GM12875 (cell line): ENCODE measurements at regions not wholly inside any gene's neighbourhood (a gene's known extent, or its start where the extent isn't known, plus 50 kb on each side); places are given as distances from the start of the nearest gene placed in this dataset.

Source experiments
- H3K4me3 ChIP-seq: one replicate; pipeline ENCODE4 v1.5.1; 2011; ENCODE audit warnings: low read depth, low read length, control low read depth
- TF ChIP-seq, protein P1 (sequence below): IDR thresholded peaks from 2 replicates; pipeline ENCODE4 v1.5.1; 2011; ENCODE audit warnings: low read depth, mild to moderate bottlenecking, control low read depth, inconsistent platforms, low read length, moderate library complexity, borderline replicate concordance; ENCODE audit not compliant: insufficient read depth

DNA sequence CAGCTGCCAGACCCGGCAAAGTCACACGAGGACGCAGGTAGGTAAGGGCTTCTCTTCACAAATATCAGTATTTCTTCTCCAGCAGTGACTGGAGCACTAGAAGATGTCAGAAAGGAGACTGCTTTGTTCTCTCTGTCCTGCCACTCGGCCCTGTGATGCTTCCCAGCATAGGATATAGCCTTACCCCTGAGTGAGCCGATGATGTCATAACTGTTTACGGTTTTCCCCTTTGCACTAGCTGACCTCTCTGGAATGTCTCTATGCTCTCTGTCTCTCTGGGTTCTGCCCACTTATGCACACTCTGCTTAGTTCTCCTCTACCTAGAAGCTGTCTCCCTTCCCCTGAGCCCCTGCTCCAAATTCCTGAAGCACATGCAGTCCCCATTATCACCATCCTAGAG lies 167.5 kb upstream of the PODXL start:
- H3K4me3 ChIP-seq: no peak overlapping the region
- TF ChIP-seq, protein P1, sequence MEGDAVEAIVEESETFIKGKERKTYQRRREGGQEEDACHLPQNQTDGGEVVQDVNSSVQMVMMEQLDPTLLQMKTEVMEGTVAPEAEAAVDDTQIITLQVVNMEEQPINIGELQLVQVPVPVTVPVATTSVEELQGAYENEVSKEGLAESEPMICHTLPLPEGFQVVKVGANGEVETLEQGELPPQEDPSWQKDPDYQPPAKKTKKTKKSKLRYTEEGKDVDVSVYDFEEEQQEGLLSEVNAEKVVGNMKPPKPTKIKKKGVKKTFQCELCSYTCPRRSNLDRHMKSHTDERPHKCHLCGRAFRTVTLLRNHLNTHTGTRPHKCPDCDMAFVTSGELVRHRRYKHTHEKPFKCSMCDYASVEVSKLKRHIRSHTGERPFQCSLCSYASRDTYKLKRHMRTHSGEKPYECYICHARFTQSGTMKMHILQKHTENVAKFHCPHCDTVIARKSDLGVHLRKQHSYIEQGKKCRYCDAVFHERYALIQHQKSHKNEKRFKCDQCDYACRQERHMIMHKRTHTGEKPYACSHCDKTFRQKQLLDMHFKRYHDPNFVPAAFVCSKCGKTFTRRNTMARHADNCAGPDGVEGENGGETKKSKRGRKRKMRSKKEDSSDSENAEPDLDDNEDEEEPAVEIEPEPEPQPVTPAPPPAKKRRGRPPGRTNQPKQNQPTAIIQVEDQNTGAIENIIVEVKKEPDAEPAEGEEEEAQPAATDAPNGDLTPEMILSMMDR: no peak

GRCh38 chr7:131722371-131722770 lies 165.9 kb upstream of the PODXL start:
- TF ChIP-seq, protein P1: no peak
- no peak overlapping the region for H3K4me3 ChIP-seq

- H3K4me3 ChIP-seq: no peak overlapping the region
- TF ChIP-seq, protein P1: no peak
Measured at GRCh38 chr7:131721660-131722059, 165.2 kb upstream of the PODXL start.

- TF ChIP-seq, protein P1: no peak
- H3K4me3 ChIP-seq: no peak overlapping the region
Measured at GRCh38 chr7:131720703-131721102, 164.3 kb upstream of the PODXL start.

DNA sequence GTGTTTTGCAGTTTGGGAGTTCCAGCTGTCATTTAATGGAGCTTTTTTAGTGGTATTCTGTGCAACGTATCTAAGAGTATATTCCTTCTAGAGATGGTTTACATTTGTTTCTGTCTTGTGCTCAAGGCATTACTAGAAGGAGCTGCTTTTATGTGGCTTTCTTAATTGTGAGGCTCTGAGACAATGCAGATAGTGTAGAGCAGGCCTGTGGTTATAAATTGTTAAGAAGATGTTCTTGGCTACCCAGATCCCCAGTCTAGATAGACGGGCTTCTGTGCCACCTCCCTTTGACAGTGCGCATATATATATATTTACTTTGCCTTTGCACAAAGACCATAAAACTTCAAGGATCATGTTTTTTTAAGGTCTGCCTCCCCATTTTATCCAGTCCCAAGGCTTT lies 160.8 kb upstream of the PODXL start:
- TF ChIP-seq, protein P1: no peak
- H3K4me3 ChIP-seq: no peak overlapping the region

DNA sequence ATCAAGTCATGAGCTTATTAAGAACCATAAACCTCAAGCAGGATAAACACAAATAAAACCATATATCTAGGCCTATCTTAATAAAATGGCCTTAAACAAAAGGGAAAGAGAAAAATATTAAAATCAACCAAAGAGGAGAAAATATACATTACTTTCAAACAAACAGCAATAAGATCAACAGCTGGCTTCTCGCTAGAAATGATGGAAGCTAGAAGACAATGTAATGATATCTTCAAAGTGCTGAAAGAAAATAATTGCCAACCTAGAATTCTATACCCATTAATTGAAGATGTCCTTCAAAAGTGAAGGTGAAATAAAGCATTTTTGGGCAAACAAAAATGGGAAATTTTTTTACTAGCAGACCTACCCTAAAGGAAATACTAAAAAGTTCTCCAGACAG lies 142.9 kb upstream of the PODXL start:
- TF ChIP-seq, protein P1: no peak
- no peak overlapping the region for H3K4me3 ChIP-seq

DNA sequence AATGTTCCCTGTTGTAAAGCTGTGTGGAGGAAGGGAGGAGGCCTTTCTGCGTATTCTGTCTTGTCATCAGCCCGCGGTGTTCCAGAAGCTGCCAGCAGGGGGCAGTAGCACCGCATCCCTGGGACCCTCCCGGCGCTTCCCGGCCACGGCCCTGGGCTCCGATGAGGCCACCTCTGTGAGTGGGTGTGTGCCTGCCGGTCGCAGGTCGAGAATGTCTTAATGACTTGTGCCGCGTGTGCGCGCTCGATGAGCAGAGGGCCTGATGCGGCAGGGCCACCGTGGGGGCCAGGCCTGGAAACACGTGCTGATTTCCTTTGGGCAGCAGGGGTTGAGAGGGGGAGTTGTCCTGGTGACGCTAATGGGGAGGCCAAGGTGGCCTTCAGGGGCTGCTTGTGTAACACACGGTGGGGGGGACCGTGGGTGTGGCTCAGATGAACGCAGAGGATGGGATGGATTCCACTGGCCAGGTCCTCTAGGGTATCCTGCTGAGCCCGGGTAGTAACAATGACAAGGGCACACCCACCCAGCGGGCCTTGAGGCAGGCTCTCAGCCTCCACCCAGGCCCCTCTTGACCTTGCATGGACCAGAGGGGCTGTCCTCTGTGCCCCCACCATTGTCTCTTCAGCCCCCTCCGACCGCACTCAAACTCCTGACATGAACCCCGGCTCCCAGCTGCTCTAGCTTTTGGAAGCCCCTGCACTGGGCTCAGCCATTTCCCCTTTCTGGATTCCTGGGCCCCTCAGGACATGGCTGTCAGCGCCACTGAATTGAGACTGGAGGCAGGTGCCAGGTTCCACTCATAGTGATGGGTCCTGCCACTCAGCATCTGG lies 135.9 kb upstream of the PODXL start:
- TF ChIP-seq, protein P1: peak; percentile 90
- no peak overlapping the region for H3K4me3 ChIP-seq
